HUDEP-2 (cell line): ENCODE measurements at regions not wholly inside any gene's neighbourhood (a gene's known extent, or its start where the extent isn't known, plus 50 kb on each side); places are given as distances from the start of the nearest gene placed in this dataset.

ENCODE experiments used
- DNase-seq, 76 experiments: peaks; one replicate each; lab custom pipeline; 2025; ENCODE audit not compliant: unreplicated experiment in 76 of 76; lab: John Stamatoyannopoulos, UW

GRCh38 chr4:45985038-45985437, 138.8 kb downstream of the GABRG1 start:
- no peak for DNase-seq

GRCh38 chr4:45971108-45971507, 152.7 kb downstream of the GABRG1 start:
- no peak for DNase-seq

GRCh38 chr4:45957353-45957752, 166.5 kb downstream of the GABRG1 start:
- no peak for DNase-seq

- no peak for DNase-seq
Observed at GRCh38 chr4:45954276-45954675, 169.6 kb downstream of the GABRG1 start.

GRCh38 chr4:45951153-45951552, 172.7 kb downstream of the GABRG1 start:
- DNase-seq, result no peak

GRCh38 chr4:45946699-45947098, 177.2 kb downstream of the GABRG1 start:
- DNase-seq, result no peak

GRCh38 chr4:45944000-45944399, 179.9 kb downstream of the GABRG1 start:
- peak in 17 of 76 experiments; percentile 1 to 37 (median 7) for DNase-seq

GRCh38 chr4:45939056-45939455, 184.8 kb downstream of the GABRG1 start:
- DNase-seq, result no peak

- DNase-seq, result peak in 1 of 76 experiments; percentile 4
Observed at GRCh38 chr4:45931154-45931553, 192.7 kb downstream of the GABRG1 start.

- DNase-seq, result no peak
Observed at GRCh38 chr4:45927641-45928040, 196.2 kb downstream of the GABRG1 start.

- DNase-seq, result no peak
Observed at GRCh38 chr4:45925809-45926208, 198.0 kb downstream of the GABRG1 start.

- no peak for DNase-seq
Observed at GRCh38 chr4:45920861-45921260, 203.0 kb downstream of the GABRG1 start.

- DNase-seq, result no peak
Observed at GRCh38 chr4:45910511-45910910, 213.3 kb downstream of the GABRG1 start.

GRCh38 chr4:45897946-45898585, 225.8 kb downstream of the GABRG1 start:
- no peak for DNase-seq

GRCh38 chr4:45883421-45883820, 240.4 kb downstream of the GABRG1 start:
- DNase-seq, result no peak

GRCh38 chr4:45876235-45876890, 247.5 kb downstream of the GABRG1 start:
- no peak for DNase-seq

GRCh38 chr4:45869184-45869583, 254.7 kb downstream of the GABRG1 start:
- DNase-seq, result peak in 4 of 76 experiments; percentile 1 to 20 (median 2)

GRCh38 chr4:45865781-45866180, 258.1 kb downstream of the GABRG1 start:
- DNase-seq, result no peak

- peak in 1 of 76 experiments; percentile 1 for DNase-seq
Observed at GRCh38 chr4:45855857-45856256, 268.0 kb downstream of the GABRG1 start.

GRCh38 chr4:45846016-45846415, 277.8 kb downstream of the GABRG1 start:
- DNase-seq, result no peak

GRCh38 chr4:45841791-45842190, 282.1 kb downstream of the GABRG1 start:
- no peak for DNase-seq

- DNase-seq, result no peak
Observed at GRCh38 chr4:45831692-45832091, 292.2 kb downstream of the GABRG1 start.
